NCI-H146 treated with DMSO at 0.1 percent for 48 hours (cell line): ENCODE measurements at regions not wholly inside any gene's neighbourhood (a gene's known extent, or its start where the extent isn't known, plus 50 kb on each side); places are given as distances from the start of the nearest gene placed in this dataset.
"Not testable (repeated sequence)": the region's sequence is repeated elsewhere in the genome, so short reads cannot be mapped to it uniquely, and the experiment has no call there.

Source experiments
- DNase-seq: peaks from one replicate; lab custom pipeline; 2025; ENCODE audit not compliant: unreplicated experiment; lab: John Stamatoyannopoulos, UW

DNA sequence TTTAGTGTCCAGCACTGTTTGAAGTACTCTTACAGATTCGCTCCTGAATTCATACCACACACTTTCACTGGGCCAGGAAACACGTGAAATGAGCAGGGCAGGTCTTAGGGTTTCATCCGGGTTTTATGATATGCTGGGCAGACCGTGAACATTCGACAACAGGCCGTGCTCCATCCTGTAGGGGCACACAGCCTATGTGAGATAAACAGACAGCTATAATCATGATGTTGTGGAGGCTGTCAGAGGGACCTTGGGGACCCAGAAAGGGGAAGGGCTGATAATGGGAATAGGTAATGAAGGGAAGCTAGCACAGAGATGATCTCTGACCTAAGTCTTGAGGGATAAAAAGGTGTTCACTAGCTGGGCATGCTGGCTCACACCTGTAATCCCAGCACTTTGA lies 110.4 kb downstream of the RIN2 start:
- no peak for DNase-seq

DNA sequence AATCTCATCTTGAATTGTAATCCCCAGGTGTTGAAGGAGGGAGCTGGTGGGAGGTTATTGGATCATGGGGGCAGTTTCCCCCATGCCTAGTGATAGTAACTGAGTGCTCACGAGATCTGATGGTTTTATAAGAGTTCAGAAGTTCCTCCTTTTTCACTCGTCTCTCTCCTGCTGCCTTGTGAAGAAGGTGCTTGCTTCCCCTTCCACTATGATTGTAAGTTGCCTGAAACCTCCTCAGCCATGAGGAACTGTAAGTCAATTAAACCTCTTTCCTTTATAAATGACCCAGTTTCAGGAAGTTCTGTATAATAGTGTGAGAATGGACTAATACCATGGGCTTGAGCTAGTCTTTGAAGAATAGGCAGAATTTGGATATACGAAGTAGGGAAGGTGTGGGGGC lies 113.9 kb downstream of the RIN2 start:
- DNase-seq, result no peak

DNA sequence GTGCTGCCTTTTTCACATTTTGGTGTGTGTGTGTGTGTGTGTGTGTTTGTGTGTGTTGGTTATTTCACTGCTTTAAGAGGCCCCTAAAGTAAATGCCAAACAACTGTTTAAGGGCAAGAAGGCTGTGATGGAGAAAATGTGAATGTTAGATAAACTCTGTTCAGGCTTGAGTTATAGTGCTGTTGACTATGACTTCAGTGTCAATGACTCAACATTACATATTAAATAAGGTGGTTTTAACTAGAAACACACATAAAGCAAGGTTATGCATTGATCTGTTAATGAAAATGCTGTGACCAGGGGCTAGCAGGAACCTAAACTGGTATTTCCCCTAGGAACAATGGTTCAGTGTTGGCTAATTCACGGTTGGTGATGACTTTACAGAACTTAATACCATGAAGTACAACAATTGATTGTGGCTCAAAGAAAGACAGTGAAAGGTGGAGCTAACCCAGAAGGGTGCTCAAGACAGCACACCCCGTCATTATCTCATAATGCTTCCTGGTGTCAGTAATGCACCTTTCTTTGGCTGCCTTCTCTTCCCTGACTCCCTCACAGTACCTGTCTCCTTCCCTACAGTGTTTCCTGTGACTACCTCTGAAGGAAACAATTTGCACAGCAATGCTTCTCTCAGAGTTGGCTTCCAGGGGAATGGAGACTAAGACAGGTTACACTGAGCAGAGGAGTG lies 116.1 kb downstream of the RIN2 start:
- DNase-seq, result no peak

DNA sequence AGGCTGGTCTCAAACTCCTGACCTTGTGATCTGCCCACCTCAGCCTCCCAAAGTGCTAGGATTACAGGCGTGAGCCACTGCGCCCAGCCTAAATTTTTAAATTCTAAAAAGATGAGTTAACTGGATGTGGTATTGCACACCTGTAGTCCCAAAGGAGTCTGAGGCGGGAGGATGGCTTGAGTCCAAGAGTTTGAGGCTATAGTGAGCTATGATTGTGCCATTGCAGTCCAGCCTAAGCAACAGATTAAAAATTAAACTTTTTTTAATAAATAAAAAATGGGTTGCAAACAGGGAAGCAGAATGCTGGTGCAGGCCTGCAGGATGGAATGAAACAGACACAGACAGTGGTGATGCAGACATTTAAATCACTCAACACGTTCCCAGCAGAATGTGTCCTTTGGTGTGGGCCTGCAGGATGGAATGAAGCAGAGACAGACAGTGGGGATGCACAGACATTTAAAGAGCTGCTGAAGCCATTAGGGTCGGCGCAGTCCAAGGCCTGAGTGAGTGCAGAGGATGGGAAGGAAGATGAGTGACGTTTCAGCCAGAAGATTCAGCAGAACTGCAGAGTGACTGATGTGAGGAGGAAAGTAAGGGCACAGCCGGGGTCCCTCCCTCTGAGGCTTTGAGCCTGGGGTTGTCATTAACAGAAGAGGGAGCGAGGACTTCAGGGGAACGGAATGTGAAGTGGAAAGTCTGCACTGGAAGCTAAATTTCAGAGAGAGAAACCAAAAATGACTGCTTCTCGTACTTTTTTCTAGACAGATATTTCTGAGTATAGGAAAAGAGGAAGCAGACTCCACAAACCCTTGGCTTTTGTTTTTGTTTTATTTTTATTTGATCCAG lies 117.5 kb downstream of the RIN2 start:
- DNase-seq, result no peak

DNA sequence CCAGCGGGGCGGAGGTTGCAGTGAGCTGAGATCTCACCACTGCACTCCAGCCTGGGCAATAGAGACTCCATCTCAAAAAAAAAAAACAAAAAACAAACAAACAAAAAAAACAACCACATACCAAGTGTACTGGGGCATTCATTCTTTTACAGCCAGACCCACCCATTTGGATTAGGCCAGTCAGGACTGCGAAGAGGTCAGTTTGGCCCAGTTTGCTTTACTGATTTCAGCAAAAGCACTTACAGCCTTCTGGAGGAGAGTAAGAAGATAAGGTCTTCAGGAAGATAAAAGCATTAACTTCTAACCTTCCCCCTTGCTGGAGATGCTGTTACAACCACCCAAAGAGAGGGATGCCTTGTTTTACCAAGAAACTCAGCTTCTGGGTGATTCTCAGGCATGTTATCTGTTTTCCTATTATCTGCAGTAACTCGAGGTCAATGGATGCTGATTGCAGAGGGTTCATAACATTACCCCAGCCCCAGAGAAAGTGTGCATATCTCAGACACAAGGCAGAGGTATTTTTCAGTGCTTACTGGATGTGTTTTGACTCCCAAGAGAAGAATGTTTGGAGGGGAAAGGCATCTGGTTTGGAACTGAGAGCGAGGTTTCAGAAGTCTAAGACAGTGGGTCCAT lies 118.9 kb downstream of the RIN2 start:
- DNase-seq, result no peak

DNA sequence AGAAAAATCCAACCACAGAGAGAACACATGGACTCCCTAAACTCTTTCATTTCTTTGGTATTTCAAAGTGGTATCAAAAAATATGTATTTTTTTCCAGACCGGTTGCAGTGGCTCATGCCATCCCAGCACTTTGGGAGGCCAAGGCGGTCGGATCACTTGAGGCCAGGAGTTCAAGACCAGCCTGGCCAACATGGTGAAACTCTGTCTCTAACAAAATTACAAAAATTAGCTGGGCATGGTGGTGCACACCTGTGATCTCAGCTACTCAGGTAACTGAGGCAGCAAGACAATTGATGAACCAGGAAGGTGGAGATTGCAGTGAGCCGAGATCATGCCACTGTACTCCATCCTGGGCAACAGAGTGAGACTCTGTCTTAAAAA lies 121.8 kb downstream of the RIN2 start:
- not testable (repeated sequence) for DNase-seq

DNA sequence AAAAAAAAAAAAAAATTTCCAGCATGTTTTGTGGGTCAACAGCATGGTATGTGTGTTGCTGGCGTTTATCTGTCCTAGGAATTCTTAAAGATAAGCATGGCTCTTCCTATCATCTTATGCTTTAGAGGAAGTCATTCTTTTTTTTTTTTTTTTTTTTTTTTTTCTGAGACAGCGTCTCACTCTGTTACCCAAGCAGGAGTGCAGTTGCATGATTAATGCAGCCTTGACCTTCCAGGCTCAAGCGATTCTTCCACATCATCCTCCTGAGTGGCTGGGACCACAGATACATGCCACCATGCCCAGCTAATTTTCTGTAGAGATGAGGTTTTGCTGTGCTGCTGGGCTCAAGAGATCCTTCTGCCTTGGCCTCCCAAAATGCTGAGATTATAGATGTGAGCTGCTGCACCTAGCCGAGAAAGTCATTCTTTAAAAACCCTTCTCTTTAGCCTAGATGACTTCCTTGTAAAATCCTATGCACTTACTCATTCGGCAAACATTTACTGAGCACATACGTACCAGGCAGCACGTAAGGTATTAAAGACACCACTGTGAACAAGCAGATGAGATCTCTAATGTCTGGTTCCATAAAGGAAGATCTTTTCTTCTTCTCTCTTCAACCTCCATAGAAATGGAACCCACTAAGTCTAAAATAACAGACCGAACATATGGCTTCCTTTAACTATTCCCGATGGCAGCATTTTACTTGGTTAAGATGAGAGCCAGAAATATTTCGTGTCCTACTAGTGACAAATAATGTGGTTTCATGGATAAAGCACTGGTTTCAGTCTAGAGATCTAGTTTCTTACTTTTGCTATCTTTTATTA lies 122.4 kb downstream of the RIN2 start:
- no peak for DNase-seq

DNA sequence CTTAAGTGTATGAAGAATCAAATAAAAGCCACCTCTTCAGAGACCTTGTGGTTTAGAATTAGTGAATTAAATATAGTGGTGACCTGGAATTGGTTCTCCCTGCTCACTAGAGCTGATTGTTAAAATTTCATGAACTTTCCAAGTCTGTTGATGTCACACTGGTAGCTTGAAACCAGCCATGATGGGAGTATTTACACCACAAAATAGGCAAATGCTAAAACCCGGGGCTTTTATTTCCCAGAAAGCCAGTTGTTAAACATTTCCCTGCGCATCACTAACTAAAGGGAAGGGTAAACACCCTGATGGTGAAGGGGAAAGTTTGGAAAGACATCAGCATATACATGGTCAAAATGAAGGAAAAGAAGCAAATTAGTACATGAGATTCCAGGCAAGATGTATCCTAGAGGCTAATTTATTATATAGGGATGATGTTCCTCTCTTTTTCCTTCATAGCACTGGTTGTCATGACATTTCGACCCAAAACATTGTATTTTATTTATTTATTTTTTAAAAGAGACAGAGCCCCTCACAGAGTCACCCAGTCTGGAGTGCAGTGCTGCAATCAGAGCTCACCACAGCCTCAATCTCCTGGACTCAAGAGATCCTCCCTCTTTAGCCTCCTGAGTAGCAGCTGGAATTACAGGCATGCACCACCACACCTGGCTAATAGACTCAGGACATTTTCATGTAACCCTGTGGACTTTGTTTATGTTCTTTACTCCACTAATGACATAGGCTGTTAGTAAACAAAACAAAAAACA lies 123.2 kb downstream of the RIN2 start:
- DNase-seq, result no peak

DNA sequence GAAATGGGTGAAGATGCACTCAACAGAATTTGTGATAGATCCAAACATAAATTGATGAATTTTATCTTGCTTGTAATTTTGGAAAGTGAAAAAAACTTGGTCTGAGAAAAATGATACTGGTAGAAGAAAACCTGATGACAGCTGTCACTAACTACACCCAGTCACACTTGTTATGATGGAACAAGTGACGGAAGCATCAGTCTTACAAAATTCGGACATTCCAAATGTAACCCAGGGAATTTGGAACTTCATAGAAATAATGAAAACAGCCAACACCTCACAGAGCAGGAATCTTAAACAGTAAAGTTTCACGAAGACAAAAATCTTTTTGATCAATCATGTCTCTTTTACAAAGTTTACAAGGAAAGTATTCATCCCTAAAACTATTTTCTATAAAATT lies 123.9 kb downstream of the RIN2 start:
- no peak for DNase-seq

DNA sequence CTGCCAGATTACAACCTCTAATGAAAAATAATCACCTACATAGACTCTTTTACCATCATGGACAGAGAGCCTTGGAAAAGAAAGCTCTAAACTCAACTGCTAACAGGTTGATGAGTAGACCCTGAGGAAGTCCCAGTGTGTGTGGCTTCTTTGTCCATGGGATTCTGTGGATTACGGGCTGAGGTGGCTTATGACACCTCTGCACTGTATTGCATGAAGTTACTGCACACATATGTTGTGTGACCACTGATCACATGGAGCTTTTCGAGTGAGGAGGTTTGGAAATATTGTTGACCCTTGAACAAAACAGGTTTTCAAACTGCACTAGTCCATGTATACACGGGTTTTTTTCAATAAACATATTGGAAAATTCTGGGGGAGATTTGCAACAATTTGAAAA lies 124.4 kb downstream of the RIN2 start:
- no peak for DNase-seq

DNA sequence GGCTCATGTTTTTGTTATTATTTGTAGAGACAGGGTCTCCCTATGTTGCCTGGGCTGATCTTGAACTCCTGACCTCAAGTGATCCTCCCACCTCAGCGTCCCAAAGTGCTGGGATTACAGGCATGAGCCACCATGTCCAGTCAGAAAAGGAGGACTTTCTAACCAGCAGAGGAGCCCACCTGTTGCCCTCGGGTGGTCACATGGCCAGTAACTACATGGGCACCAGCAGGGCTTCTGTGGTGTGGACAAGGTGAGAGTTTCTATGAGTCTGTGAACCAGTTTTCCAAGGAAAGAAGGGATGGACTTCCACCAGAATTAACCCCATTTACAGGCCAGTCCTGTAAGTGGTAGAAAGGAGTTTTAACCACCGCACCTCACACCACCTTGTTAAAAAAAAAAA lies 125.4 kb downstream of the RIN2 start:
- DNase-seq, result no peak

DNA sequence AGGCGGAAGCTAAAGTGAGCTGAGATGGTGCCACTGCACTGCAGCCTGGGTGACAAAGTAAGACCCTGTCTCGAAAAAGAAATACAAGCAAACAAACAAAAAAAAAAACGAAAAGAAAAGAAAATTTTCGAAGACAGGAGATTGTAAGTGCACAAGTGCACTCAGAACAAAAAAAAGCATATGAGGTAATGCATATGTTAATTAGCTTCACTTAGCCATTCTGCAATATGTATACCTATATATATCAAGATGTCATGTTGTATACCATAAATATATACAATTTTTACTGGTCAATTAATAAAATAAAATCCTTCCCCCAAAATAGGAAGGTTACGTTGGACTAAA lies 127.5 kb downstream of the RIN2 start:
- no peak for DNase-seq

DNA sequence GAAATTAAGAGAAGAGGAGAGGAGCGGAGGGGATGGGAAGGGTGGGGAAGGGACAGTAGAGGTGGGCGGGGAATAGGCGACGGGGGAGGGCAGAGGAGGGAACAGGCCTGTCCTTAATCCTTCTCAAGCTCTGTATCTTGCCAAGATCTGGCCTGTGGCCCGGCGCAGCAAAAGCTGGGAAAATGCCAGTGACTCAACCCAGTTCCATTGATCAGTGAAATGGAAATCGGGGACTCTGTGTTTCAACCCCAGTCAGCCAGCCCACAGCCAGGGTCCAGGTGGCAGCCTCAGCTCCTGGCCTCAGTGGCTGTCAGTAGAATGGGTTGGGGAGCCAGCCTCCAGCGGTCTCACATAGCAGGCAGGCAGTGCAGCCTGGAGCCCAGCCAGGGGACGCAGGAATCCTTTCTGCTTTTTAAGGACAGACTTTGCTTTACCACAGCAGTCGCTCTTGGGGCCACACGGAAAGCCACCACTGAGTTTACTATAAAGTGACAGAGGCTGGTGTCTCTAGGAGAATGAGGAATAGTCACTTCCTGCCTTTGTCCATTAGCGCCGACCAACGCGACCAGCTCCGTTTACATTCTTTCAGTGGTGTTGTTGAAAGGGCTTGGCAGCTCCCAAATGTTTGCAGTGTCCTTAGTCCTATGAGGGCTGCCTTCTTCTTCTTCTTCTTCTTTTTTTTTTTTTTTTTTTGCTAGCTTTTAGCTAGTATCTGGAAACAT lies 128.0 kb downstream of the RIN2 start:
- no peak for DNase-seq

DNA sequence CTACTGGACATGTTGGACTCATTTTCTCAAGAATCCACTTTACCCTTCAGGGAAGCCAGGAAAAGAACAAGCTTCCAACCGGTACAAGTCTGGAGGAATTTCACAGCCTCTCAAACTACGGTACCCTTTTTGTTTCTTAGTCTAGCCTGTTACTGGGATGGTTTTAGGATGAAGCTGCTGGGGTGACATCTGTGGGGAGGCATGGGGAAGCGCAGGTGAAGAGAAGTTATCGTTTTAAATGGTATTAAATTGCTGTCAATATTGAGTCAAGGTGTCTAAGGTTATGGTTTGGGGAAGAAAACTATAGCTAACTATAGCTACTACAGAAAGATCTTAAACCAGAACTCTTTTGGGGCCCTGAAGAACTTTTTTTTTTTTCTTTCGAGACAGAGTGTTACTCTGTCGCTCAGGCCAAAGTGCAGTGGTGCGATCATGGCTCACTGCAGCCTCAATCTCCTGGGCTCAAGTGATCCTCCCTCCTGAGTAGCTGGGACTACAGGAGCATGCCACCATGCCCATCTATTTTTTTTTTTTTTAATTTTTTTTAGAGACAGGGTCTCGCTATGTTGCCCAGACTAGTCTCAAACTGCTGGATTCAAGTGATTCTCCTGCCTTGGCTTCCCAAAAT lies 128.7 kb downstream of the RIN2 start:
- no peak for DNase-seq

DNA sequence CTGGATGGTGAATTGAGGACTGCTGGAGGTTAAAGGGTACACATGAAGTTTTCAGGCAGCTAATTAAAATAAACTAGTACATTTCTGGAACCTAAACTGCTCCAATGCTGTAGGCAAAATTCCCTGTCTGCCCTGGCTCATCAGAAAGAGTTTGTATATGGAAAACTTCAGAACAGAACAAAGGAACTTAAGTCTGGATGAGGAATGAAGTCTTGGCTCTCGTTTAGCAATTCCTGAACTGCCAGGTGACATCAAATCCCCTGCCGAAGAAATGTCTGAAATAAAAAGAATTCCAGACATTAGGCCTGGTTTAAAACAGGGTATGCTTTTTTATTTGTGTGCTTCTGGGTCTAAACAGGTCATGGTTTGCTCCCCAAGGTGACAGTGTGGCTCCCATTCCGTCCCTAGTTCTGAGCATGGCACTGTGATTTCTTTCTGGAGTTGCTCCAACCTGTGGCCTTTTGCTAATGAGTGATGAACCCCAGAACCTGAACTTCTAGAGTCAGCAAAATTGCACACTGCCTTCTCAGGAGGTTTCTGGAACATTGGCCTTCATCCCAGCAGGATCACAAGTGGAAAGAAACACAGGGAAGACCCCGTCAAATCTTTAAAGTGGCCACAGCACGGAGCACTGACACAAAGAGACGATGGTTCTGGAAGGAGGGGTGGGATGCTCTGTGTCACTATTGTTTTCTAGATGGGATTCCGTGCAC lies 129.4 kb upstream of the NAA20 start:
- no peak for DNase-seq

DNA sequence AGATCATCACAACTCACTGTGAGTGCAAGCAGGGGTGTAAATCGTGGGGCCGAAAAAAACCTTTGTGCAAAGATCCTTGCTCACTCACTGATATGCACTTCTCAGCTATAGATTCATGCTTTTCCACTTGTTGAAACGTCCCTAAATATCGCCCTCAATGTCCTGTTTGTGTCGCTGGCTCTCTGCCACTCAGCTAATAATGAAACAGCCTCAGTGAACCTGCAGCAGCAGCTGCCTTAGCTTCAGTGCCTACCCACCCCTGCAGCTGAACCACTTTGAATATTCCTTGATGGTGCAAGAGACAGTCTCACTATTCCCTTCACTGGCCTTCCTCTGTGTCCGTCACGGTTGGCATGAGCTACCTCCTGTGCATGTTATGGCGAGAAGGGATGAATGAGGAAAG lies 128.9 kb upstream of the NAA20 start:
- no peak for DNase-seq

DNA sequence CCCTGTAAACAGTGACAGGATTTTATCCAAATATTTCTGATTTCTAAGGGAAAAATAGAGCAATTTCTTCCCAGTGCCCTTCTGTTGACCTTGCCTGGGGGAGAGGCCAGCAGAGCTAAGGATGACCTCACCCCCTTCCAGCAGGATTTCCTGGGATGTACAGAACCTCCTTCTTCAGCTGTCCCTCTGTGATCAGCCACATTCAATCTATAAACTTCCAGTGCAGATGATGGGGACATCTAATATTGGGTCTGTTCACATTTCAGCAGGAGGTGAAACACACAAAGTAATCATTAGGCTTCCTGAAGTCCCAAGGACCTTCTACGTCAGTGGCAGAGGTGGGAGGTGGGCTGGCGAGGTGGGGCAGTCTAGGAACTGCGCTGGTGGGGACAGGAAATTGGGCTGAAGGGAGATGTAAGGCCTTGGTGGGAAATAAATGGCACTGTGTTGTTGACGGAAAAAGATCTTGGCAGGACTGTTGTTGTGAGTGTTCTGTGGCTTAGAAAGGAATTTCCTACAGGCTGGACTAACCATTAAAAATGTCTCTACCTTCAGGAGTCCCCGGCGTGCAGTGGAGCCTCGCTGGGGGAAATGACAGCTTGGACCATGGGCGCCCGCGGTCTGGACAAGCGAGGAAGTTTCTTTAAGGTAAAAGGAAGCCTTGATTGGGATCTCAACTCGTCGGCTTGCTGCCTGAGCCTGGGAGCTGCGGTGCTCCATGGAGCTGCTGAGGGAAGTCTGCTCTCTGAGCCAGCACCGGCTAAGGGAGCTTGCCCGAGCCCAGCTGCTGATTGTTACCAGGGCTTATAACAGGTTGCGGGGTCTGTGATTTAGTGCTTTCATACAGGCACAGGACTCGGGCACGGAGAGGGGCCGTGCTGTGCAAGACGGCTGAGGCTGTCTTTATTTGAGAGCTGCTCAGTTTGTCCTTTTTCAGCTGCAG lies 127.9 kb upstream of the NAA20 start:
- DNase-seq, result no peak
